Activated CD4-positive, alpha-beta memory T cell treated with anti-CD3 and anti-CD28 coated beads, Interleukin-2, amount 10 ng/mL, durations not matched to agents 7 days and 5 days (primary cell): ENCODE measurements at regions not wholly inside any gene's neighbourhood (a gene's known extent, or its start where the extent isn't known, plus 50 kb on each side); places are given as distances from the start of the nearest gene placed in this dataset.
A peak's percentile ranks its signal among the peaks of the same experiment; 100 is the strongest.
"Not testable (repeated sequence)": the region's sequence is repeated elsewhere in the genome, so short reads cannot be mapped to it uniquely, and the experiment has no call there.

Experiments used
- CTCF ChIA-PET: fragments of 350-600 bp; sonication (Branson Sonifier 250); formaldehyde crosslinking; loops from one replicate; lab custom pipeline; 2021; ENCODE audit warnings: antibody characterized with exemption, inconsistent platforms; lab: Charles Lee
- POLR2A ChIA-PET: fragments of 350-600 bp; sonication (Branson Sonifier 250); formaldehyde crosslinking; loops from one replicate; lab custom pipeline; 2021; ENCODE audit warnings: antibody characterized with exemption; lab: Charles Lee
- DNase-seq: peaks from one replicate; pipeline ENCODE4 v3.0.0-alpha.2; 2020
- H3K27ac Mint-ChIP-seq: one replicate; pipeline ENCODE4 v1.8.0; 2021; ENCODE audit warnings: mild to moderate bottlenecking, mixed read lengths
- H3K27me3 Mint-ChIP-seq: one replicate; pipeline ENCODE4 v1.8.0; 2021; ENCODE audit warnings: mixed read lengths
- H3K36me3 Mint-ChIP-seq: one replicate; pipeline ENCODE4 v1.8.0; 2021; ENCODE audit warnings: low read depth, mixed read lengths
- H3K4me1 Mint-ChIP-seq: one replicate; pipeline ENCODE4 v1.8.0; 2021; ENCODE audit warnings: mixed read lengths
- H3K4me3 Mint-ChIP-seq: one replicate; pipeline ENCODE4 v1.8.0; 2021; ENCODE audit warnings: mild to moderate bottlenecking, mixed read lengths
- H3K9me3 Mint-ChIP-seq: one replicate; pipeline ENCODE4 v1.8.0; 2021; ENCODE audit warnings: mixed read lengths

- Mint-ChIP-seq H3K27ac (no peak overlapping the region), H3K36me3 (no peaks in the 10 kb centered on the region), H3K4me3 (no peak overlapping the region), H3K4me1 (no peaks in the 10 kb centered on the region), H3K9me3 (no peaks in the 10 kb centered on the region), H3K27me3 (peaks cover 8% of the 10 kb centered on the region)
- POLR2A ChIA-PET = no interaction called here
- no peak for DNase-seq
- CTCF ChIA-PET = no interaction called here
Measured at GRCh38 chr5:68682400-68683160, 411.2 kb upstream of the SLC30A5 start.

GRCh38 chr5:68683632-68684036 is 410.2 kb upstream of the SLC30A5 start:
- DNase-seq = no peak
- Mint-ChIP-seq H3K4me1 (no peaks in the 10 kb centered on the region), H3K9me3 (no peaks in the 10 kb centered on the region), H3K36me3 (no peaks in the 10 kb centered on the region), H3K27me3 (peaks cover 8% of the 10 kb centered on the region), H3K4me3 (no peak overlapping the region), H3K27ac (no peak overlapping the region)
- ChIA-PET CTCF (no interaction called here), POLR2A (no interaction called here)

- CTCF ChIA-PET = no interaction called here
- Mint-ChIP-seq H3K4me3 (no peak overlapping the region), H3K27ac (no peak overlapping the region), H3K27me3 (peaks cover 8% of the 10 kb centered on the region), H3K4me1 (no peaks in the 10 kb centered on the region), H3K36me3 (no peaks in the 10 kb centered on the region), H3K9me3 (no peaks in the 10 kb centered on the region)
- POLR2A ChIA-PET = no interaction called here
- DNase-seq = no peak
Measured at GRCh38 chr5:68685863-68686262, 408.0 kb upstream of the SLC30A5 start.

GRCh38 chr5:68688547-68688946 is 405.3 kb upstream of the SLC30A5 start:
- H3K27ac Mint-ChIP-seq = no peak overlapping the region
- ChIA-PET CTCF (no interaction called here), POLR2A (no interaction called here)
- DNase-seq = no peak
- peaks cover 8% of the 10 kb centered on the region for H3K27me3 Mint-ChIP-seq
- H3K36me3 Mint-ChIP-seq = no peaks in the 10 kb centered on the region
- H3K4me3 Mint-ChIP-seq = no peak overlapping the region
- no peaks in the 10 kb centered on the region for H3K4me1 Mint-ChIP-seq
- H3K9me3 Mint-ChIP-seq = peaks cover 3% of the 10 kb centered on the region

GRCh38 chr5:68689010-68689409 is 404.8 kb upstream of the SLC30A5 start:
- Mint-ChIP-seq H3K4me3 (no peak overlapping the region), H3K4me1 (no peaks in the 10 kb centered on the region), H3K27ac (no peak overlapping the region), H3K9me3 (peaks cover 3% of the 10 kb centered on the region), H3K36me3 (no peaks in the 10 kb centered on the region), H3K27me3 (peaks cover 8% of the 10 kb centered on the region)
- ChIA-PET CTCF (no interaction called here), POLR2A (no interaction called here)
- DNase-seq = no peak

GRCh38 chr5:68691874-68692273 is 401.9 kb upstream of the SLC30A5 start:
- POLR2A ChIA-PET, H3K36me3 Mint-ChIP-seq, DNase-seq: not testable (repeated sequence)

GRCh38 chr5:68698025-68698940 is 395.5 kb upstream of the SLC30A5 start:
- Mint-ChIP-seq H3K9me3 (peaks cover 6% of the 10 kb centered on the region), H3K36me3 (no peaks in the 10 kb centered on the region), H3K27ac (no peak overlapping the region), H3K4me3 (no peak overlapping the region), H3K4me1 (no peaks in the 10 kb centered on the region), H3K27me3 (peaks cover 2% of the 10 kb centered on the region)
- ChIA-PET POLR2A (no interaction called here), CTCF (no interaction called here)
- DNase-seq = no peak

More at GRCh38 chr5:68691874-68692273, 401.9 kb upstream of the SLC30A5 start:
- H3K9me3 Mint-ChIP-seq, CTCF ChIA-PET, H3K4me3 Mint-ChIP-seq, H3K27me3 Mint-ChIP-seq, H3K4me1 Mint-ChIP-seq, H3K27ac Mint-ChIP-seq: not testable (repeated sequence)

GRCh38 chr5:68699966-68700365 is 393.8 kb upstream of the SLC30A5 start:
- Mint-ChIP-seq H3K9me3 (peaks cover 2% of the 10 kb centered on the region), H3K27me3 (peaks cover 4% of the 10 kb centered on the region), H3K36me3 (no peaks in the 10 kb centered on the region), H3K4me1 (no peaks in the 10 kb centered on the region), H3K4me3 (no peak overlapping the region), H3K27ac (no peak overlapping the region)
- ChIA-PET CTCF (no interaction called here), POLR2A (no interaction called here)
- DNase-seq = no peak

- POLR2A ChIA-PET = no interaction called here
- Mint-ChIP-seq H3K27me3 (peaks cover 5% of the 10 kb centered on the region), H3K36me3 (no peaks in the 10 kb centered on the region), H3K9me3 (no peaks in the 10 kb centered on the region), H3K4me1 (peaks cover 22% of the 10 kb centered on the region), H3K27ac (no peak overlapping the region), H3K4me3 (no peak overlapping the region)
- CTCF ChIA-PET = no interaction called here
- DNase-seq = no peak
Measured at GRCh38 chr5:68707575-68707974, 386.2 kb upstream of the SLC30A5 start.

- H3K4me3 Mint-ChIP-seq = no peak overlapping the region
- no peak for DNase-seq
- H3K4me1 Mint-ChIP-seq = peaks cover 25% of the 10 kb centered on the region
- H3K27ac Mint-ChIP-seq = no peak overlapping the region
- H3K36me3 Mint-ChIP-seq = no peaks in the 10 kb centered on the region
- H3K9me3 Mint-ChIP-seq = no peaks in the 10 kb centered on the region
- H3K27me3 Mint-ChIP-seq = peaks cover 5% of the 10 kb centered on the region
- POLR2A ChIA-PET = no interaction called here
- CTCF ChIA-PET = no interaction called here
Measured at GRCh38 chr5:68708156-68708841, 385.5 kb upstream of the SLC30A5 start.

GRCh38 chr5:68708842-68709170 is 385.0 kb upstream of the SLC30A5 start:
- POLR2A ChIA-PET = no interaction called here
- no peak overlapping the region for H3K4me3 Mint-ChIP-seq
- no peaks in the 10 kb centered on the region for H3K36me3 Mint-ChIP-seq
- CTCF ChIA-PET = no interaction called here
- no peak overlapping the region for H3K27ac Mint-ChIP-seq
- no peak for DNase-seq
- H3K27me3 Mint-ChIP-seq = peaks cover 5% of the 10 kb centered on the region
- peaks cover 27% of the 10 kb centered on the region for H3K4me1 Mint-ChIP-seq
- no peaks in the 10 kb centered on the region for H3K9me3 Mint-ChIP-seq

- Mint-ChIP-seq H3K27ac (no peak overlapping the region), H3K27me3 (peaks cover 5% of the 10 kb centered on the region), H3K4me1 (peaks cover 27% of the 10 kb centered on the region), H3K36me3 (no peaks in the 10 kb centered on the region), H3K4me3 (no peak overlapping the region), H3K9me3 (no peaks in the 10 kb centered on the region)
- ChIA-PET POLR2A (no interaction called here), CTCF (no interaction called here)
- no peak for DNase-seq
Measured at GRCh38 chr5:68709239-68709638, 384.6 kb upstream of the SLC30A5 start.

GRCh38 chr5:68710514-68710913 is 383.3 kb upstream of the SLC30A5 start:
- DNase-seq = no peak
- H3K4me3 Mint-ChIP-seq = no peak overlapping the region
- peaks cover 27% of the 10 kb centered on the region for H3K4me1 Mint-ChIP-seq
- POLR2A ChIA-PET = interaction anchor here (1.1 to 2.1 kb wide), 2 partner anchors 20 to 494 kb away, joined by 4 to 9 read pairs; partner anchors contain the start of gene PIK3R1
- H3K27ac Mint-ChIP-seq = peak overlapping the region; percentile 80
- CTCF ChIA-PET = interaction anchor here (1.6 kb wide), 1 partner anchor 36 kb away, joined by 3 read pairs; no protein-coding TSS in a partner anchor
- H3K9me3 Mint-ChIP-seq = no peaks in the 10 kb centered on the region
- H3K36me3 Mint-ChIP-seq = no peaks in the 10 kb centered on the region
- peaks cover 2% of the 10 kb centered on the region for H3K27me3 Mint-ChIP-seq
